ENCODE measurements at regions not wholly inside any gene's neighbourhood (a gene's known extent, or its start where the extent isn't known, plus 50 kb on each side); places are given as distances from the start of the nearest gene placed in this dataset.

DNA sequence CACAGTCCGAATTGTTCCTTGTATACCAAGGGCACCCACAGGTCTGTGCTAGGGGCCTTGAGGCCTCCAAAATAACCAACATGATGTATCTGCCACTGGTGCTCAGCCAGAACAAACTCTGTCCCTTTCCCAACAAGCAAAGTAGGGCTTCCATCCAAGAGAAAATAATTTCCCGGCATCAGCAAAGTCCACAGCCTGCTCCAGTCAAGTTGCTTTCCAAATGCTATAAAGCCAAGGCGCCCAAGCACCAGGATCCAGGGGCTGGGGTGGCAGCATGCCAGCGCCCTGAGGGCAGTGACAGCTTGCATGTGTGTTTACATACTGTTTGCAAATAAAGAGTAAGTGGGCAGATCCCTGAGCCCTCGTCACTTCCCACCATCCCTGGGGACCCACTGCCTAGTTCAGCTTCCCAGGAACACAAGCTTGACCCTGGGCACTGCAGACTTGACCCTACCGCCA lies 155.9 kb downstream of the ERCC6L2 start:
- no peak for DNase-seq

DNA sequence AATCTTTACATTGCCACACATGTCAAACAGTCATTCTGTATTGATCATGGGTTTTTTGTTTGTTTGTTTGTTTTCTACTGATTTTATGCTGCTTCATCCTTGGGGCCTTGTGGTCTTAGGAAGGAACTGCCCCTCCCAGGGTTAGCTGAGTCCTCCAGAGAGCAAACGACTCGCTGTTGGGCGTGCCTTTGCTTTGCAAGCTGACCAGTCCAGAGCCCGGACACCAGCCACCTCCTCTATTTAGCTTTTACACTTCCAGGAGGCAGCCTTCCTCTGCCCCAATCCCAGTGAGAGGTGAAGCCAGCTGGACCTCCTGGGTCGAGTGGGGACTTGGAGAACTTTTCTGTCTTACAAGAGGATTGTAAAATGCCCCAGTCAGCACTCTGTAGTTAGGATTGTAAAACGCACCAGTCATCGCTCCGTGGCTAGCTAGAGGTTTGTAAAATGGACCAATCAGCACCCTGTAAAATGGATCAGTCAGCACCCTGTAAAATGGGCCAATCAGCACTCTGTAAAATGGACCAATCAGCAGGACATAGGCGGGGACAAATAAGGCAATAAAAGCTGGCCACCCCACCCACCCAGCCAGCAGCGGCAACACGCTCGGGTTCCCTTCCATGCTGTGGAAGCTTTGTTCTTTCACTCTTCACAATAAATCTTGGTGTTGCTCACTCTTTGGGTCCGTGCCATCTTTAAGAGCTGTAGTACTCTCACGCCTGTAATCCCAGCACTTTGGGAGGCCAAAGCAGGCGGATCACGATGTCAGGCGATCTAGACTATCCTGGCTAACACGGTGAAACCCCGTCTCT lies 154.4 kb downstream of the ERCC6L2 start:
- DNase-seq, result no peak

DNA sequence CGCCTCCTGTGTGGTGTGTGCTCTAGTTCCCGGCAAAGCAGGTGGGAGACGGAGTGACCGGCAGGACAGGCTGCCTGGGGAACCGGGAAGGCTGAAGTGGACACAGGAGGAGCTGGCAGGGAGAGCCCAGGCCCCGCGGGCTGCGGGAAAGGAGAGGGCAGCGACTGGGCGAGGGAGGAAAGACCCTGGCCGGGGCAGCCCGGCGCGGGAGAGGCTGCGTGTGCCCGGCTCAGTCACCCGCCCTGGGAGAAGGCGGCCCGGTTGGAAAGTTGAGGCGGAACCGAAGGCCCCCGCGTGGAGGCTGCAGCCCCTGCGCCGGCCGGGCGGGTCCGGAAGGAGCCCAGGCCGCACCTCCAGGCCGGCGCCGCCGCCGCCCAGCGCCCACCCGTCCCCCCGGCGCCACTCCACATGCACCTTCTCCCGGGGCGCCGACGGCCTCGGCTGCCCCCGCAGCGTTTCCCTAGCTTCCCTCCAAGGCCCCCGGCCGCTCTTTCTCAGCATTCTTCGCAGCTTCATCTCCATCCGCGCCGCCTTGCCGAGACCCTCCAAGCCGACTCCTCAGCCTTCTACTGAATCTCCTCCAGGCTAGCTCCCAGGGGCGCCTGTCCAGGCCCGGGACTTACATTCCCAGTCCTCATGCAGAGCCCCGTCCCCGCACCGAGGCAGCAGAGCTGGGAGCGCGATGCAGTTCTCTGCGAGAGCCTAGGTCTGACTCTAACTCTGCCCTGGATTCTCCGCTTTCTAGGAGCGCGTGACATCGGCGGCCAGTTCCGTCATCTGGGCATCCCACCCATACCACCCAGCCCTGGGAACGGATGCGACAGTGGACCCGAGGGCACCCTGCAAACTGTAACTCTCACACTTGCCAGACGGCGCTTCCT lies 152.0 kb downstream of the ERCC6L2 start:
- no peak for DNase-seq

- DNase-seq, result no peak
Measured at GRCh38 chr9:96026655-96027213, 151.2 kb downstream of the ERCC6L2 start.

GRCh38 chr9:96025995-96026602 lies 150.6 kb downstream of the ERCC6L2 start:
- no peak for DNase-seq

- no peak for DNase-seq
Measured at GRCh38 chr9:96023486-96023885, 148.0 kb downstream of the ERCC6L2 start.

DNA sequence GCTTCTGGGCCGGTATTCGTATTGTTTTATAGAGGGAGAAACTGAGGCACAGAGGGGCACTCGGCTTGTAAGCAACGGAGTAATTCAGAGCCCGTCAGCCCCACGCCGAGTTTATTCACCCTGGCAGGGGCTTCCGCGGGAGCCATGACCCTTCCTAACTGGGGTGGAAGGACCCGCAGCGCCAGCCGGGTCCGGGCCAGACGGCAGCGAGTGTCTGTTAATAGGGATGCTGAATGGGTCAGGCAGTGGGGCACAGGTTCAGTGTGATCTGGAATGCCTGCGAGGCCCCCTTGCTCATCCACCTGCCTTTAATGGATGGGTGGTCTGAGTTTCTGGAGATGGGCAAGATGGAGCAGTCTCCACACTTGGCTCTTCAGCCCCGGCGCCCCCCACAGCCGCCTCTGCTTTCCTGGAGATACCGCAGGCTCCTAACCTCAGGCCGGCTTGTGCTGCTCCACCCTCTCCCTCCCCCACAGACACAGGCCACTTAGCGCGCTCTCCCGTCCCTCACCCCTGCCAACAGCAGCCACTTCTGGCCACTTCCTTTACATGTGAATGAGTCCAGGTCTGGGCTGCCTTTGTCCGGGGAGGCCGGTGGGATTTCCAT lies 147.1 kb downstream of the ERCC6L2 start:
- DNase-seq, result no peak

- DNase-seq, result no peak
Measured at GRCh38 chr9:96021551-96022444, 146.3 kb downstream of the ERCC6L2 start.

DNA sequence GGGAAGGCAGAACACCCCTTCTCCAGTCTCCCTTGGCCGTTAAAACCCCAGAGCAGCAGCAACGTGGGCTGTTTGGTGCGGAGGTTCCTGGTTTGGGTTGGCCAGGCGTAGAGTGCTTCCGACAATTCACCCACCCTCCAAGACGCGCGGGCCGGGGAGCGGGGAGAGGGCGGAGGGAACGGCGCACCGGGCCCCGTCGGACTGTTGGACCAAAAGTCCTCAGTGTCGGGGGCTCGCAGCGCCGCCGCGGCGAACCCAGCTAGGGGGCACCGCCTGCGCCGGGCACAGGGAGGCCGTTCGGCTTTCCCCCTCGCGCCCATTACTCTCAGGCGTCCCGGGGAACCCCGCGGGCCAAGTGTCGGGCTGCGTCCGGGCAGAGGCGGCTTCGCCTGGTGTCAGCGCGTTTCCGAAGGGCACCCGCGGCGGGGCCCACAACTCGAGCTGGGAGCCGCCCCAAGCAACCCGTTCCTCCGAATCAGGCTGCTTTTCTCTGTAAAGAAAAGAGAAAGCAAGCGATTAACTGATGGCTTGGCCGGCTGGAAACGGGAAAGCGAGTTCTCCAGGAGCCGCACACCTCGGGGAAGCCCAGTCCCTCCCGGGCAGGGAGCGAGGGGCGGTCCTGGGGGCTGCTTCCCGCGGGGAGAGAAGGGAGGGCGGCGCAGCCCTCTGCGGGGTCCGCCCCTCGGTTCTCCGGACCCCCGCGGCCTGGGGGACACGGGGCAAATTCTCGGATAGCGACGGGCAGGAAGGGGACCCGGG lies 145.5 kb downstream of the ERCC6L2 start:
- DNase-seq, result no peak

DNA sequence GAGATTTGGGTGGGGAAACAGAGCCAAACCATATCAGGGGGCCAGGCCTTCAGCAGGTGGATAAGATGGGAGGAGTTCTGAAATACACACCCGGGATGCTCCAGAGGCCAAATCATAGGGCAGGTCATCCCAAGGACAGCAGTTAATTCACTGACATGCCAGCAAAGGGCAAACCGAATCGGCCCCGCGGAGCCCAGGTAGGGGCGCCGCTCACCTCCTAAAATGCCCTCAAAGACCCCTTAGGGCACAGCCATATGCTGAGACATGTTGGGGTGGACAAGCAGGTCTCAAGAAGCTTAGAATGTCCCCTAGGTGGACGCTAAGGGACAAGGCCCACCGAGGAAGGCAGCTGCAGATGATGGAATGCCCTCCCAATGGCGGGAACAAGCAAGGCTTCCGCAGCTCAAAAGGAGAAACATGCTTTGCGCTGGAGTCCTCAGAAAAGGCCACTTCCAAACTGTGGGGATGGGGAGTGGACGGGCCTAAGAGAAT lies 144.9 kb downstream of the ERCC6L2 start:
- no peak for DNase-seq

Measured in SIG-M5 (cell line).